Hepatocyte (in vitro differentiated cells): ENCODE measurements at regions not wholly inside any gene's neighbourhood (a gene's known extent, or its start where the extent isn't known, plus 50 kb on each side); places are given as distances from the start of the nearest gene placed in this dataset.

Source experiments
- DNase-seq: peaks from one replicate; pipeline ENCODE4 v3.0.0-alpha.2; 2016; ENCODE audit warnings: low spot score
- H2AFZ ChIP-seq: fragments of 200-600 bp; sonication (generic); 2 replicates; pipeline ENCODE4 v1.6.0; 2016; ENCODE audit warnings: antibody characterized with exemption, mild to moderate bottlenecking
- H3K27ac ChIP-seq: fragments of 200-600 bp; sonication (generic); 2 replicates; pipeline ENCODE4 v1.5.1; 2016; ENCODE audit warnings: mild to moderate bottlenecking
- H3K27me3 ChIP-seq: fragments of 200-600 bp; sonication (generic); 2 replicates; pipeline ENCODE4 v1.6.1; 2016
- H3K36me3 ChIP-seq: fragments of 200-600 bp; sonication (generic); replicated peaks from 2 replicates; pipeline ENCODE4 v1.5.1; 2016; ENCODE audit warnings: low read depth; ENCODE audit not compliant: insufficient read depth
- H3K4me1 ChIP-seq: fragments of 200-600 bp; sonication (generic); 2 replicates; pipeline ENCODE4 v1.5.1; 2016; ENCODE audit warnings: mild to moderate bottlenecking, moderate library complexity; ENCODE audit not compliant: insufficient read depth
- H3K4me2 ChIP-seq: fragments of 200-600 bp; sonication (generic); 2 replicates; pipeline ENCODE4 v1.6.0; 2016
- H3K4me3 ChIP-seq: fragments of 200-600 bp; sonication (generic); 2 replicates; pipeline ENCODE4 v1.5.1; 2016; ENCODE audit warnings: mild to moderate bottlenecking
- H3K79me2 ChIP-seq: fragments of 200-600 bp; sonication (generic); 2 replicates; pipeline ENCODE4 v1.6.0; 2017; ENCODE audit warnings: mild to moderate bottlenecking
- H3K9me2 ChIP-seq: fragments of 200-600 bp; sonication (generic); replicated peaks from 2 replicates; pipeline ENCODE4 v1.6.0; 2017; ENCODE audit warnings: mild to moderate bottlenecking; ENCODE audit not compliant: insufficient read depth
- H3K9me3 ChIP-seq: fragments of 200-600 bp; sonication (generic); 2 replicates; pipeline ENCODE4 v1.5.1; 2016; ENCODE audit warnings: low read depth, mild to moderate bottlenecking
- H4K20me1 ChIP-seq: fragments of 200-600 bp; sonication (generic); 2 replicates; pipeline ENCODE4 v1.6.0; 2016; ENCODE audit warnings: mild to moderate bottlenecking; ENCODE audit not compliant: insufficient read depth, poor library complexity, severe bottlenecking
- EZH2 ChIP-seq: fragments of 200-600 bp; sonication (generic); IDR thresholded peaks from 2 replicates; pipeline ENCODE4 v1.6.1; 2016; ENCODE audit warnings: antibody characterized with exemption, mild to moderate bottlenecking, borderline replicate concordance
- EZH2phosphoT487 ChIP-seq: fragments of 200-600 bp; sonication (generic); IDR thresholded peaks from one replicate; pipeline ENCODE4 v1.6.1; 2018; ENCODE audit warnings: antibody characterized with exemption, mild to moderate bottlenecking, low read depth, moderate library complexity; ENCODE audit not compliant: unreplicated experiment, severe bottlenecking
- WGBS: methylation state at CpG from one replicate; pipeline ENCODE4 v1.1.6; 2016; ENCODE audit warnings: low lambda C conversion rate; ENCODE audit errors: missing lambda C conversion rate; 5-methylcytosine and 5-hydroxymethylcytosine counted together
- TF ChIP-seq, protein P1 (sequence below): fragments of 200-600 bp; sonication (generic); IDR thresholded peaks from 2 replicates; pipeline ENCODE4 v1.5.1; 2016; ENCODE audit warnings: antibody characterized with exemption, mild to moderate bottlenecking; ENCODE audit not compliant: poor library complexity

DNA sequence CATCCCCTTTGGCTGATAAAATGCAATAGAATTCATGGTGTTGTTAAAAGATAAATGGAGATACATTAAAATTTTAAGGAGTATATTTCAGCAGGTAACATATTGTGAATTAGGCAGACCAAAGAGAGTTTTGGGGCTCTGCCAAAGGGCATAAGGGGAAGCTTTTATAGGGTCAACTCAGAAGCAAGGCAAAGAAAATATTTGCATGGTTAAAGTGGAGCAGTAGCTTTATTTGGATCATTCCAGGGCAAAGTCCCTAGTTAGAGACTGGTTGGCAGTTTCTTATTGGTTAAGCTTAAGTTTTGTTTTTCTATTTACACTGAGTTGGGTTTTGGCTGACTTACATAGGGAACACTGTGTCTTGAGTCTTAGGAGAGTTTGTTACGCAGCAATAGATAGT, 75.1 kb upstream of the CA10 start:
- Histone ChIP-seq H3K4me3 (no peak overlapping the region), H3K9me2 (no peaks in the 10 kb centered on the region), H4K20me1 (no peaks in the 10 kb centered on the region), H3K79me2 (no peaks in the 10 kb centered on the region), H3K27ac (no peak overlapping the region), H3K27me3 (no peaks in the 10 kb centered on the region), H3K4me2 (no peak overlapping the region), H3K36me3 (no peaks in the 10 kb centered on the region), H2AFZ (no peak overlapping the region), H3K4me1 (no peaks in the 10 kb centered on the region), H3K9me3 (no peaks in the 10 kb centered on the region)
- WGBS, result 86% methylated on average over 1 of the region's 1 CpG
- TF ChIP-seq, protein P1, sequence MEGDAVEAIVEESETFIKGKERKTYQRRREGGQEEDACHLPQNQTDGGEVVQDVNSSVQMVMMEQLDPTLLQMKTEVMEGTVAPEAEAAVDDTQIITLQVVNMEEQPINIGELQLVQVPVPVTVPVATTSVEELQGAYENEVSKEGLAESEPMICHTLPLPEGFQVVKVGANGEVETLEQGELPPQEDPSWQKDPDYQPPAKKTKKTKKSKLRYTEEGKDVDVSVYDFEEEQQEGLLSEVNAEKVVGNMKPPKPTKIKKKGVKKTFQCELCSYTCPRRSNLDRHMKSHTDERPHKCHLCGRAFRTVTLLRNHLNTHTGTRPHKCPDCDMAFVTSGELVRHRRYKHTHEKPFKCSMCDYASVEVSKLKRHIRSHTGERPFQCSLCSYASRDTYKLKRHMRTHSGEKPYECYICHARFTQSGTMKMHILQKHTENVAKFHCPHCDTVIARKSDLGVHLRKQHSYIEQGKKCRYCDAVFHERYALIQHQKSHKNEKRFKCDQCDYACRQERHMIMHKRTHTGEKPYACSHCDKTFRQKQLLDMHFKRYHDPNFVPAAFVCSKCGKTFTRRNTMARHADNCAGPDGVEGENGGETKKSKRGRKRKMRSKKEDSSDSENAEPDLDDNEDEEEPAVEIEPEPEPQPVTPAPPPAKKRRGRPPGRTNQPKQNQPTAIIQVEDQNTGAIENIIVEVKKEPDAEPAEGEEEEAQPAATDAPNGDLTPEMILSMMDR, result no peak
- TF ChIP-seq EZH2 (no peak), EZH2phosphoT487 (no peak)
- no peak for DNase-seq

DNA sequence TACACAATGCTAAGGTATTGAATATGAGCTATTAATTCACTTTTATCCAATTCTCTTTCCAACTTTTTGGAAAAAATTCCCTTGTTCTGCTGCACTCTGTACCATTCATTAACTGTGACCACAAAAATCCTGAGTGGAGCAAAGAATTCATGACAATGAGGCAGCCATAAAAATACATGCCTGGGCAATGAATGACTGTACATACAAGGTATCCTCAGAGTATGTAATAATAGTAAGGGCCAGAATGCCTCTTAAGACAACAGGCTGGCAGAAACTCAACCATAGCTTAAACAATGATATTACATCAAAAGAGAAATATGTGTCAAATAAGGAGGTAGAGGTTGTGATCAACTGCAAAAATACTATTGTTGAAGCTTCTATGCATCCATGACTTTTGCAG, 74.7 kb upstream of the CA10 start:
- no peaks in the 10 kb centered on the region for H3K4me1 ChIP-seq
- no peaks in the 10 kb centered on the region for H3K79me2 ChIP-seq
- no peak for DNase-seq
- H3K9me3 ChIP-seq, result no peaks in the 10 kb centered on the region
- H3K36me3 ChIP-seq, result no peaks in the 10 kb centered on the region
- H2AFZ ChIP-seq, result no peak overlapping the region
- no peak overlapping the region for H3K4me2 ChIP-seq
- no peak overlapping the region for H3K4me3 ChIP-seq
- no peaks in the 10 kb centered on the region for H3K27me3 ChIP-seq
- H4K20me1 ChIP-seq, result no peaks in the 10 kb centered on the region
- H3K27ac ChIP-seq, result no peak overlapping the region
- TF ChIP-seq, protein P1, result no peak
- no peak for TF ChIP-seq EZH2phosphoT487
- no peak for TF ChIP-seq EZH2
- H3K9me2 ChIP-seq, result no peaks in the 10 kb centered on the region

DNA sequence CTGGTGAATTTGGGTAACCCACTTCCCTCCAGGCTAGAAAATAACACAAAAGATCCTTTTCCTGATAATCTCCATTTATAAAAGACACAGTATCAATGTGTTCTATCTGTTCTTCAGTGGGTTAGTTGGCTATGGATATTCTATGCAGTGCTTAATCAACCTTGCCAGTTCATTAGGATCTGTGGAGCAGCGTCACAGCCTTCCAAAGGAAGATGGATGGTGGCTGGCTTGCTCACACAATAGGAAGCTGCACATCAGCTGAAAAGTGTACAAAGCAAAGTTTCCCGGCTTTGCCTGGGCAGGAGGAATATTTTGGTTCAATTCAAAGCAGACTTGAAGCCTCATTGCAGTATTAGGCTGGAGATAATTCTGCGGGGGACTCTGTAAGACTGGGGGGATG, 70.3 kb upstream of the CA10 start:
- Histone ChIP-seq H3K36me3 (no peaks in the 10 kb centered on the region), H3K79me2 (no peaks in the 10 kb centered on the region), H3K4me1 (no peaks in the 10 kb centered on the region), H3K9me2 (no peaks in the 10 kb centered on the region), H3K27ac (no peak overlapping the region), H3K9me3 (no peaks in the 10 kb centered on the region), H3K27me3 (no peaks in the 10 kb centered on the region), H3K4me2 (no peak overlapping the region), H2AFZ (no peak overlapping the region), H4K20me1 (no peaks in the 10 kb centered on the region), H3K4me3 (no peak overlapping the region)
- TF ChIP-seq EZH2phosphoT487, result no peak
- TF ChIP-seq, protein P1, result no peak
- no peak for TF ChIP-seq EZH2
- WGBS, result 79% methylated on average over 3 of the region's 3 CpGs
- DNase-seq, result no peak

DNA sequence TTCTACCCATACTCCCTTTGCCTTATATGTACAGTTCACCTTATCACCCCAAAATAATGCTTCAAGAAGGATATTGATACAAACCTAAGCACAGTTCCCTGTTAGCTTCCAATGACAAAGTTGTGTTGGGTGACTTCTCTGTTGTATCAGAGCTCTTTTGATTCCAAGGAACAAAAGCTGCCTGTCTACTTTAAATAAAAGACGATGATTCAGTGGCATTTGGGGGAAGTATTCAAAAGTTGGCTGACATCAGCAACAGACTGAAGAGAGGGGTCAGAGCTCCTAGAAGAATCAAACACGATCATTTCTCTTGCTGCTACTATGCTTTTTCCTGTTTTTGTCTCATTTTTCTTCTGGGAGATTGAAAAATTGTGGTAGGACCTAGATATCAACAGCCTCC, 69.4 kb upstream of the CA10 start:
- Histone ChIP-seq H4K20me1 (no peaks in the 10 kb centered on the region), H3K79me2 (no peaks in the 10 kb centered on the region), H3K36me3 (no peaks in the 10 kb centered on the region), H2AFZ (no peak overlapping the region), H3K9me2 (no peaks in the 10 kb centered on the region), H3K4me1 (no peaks in the 10 kb centered on the region), H3K4me3 (no peak overlapping the region), H3K9me3 (no peaks in the 10 kb centered on the region), H3K4me2 (no peak overlapping the region), H3K27ac (no peak overlapping the region), H3K27me3 (no peaks in the 10 kb centered on the region)
- no peak for DNase-seq
- TF ChIP-seq EZH2phosphoT487 (no peak), EZH2 (no peak)
- TF ChIP-seq, protein P1, result no peak
- 70% methylated on average over 2 of the region's 2 CpGs for WGBS
